ENCODE measurements at regions not wholly inside any gene's neighbourhood (a gene's known extent, or its start where the extent isn't known, plus 50 kb on each side); places are given as distances from the start of the nearest gene placed in this dataset.

- no peak for TF ChIP-seq POLR2A (IDR thresholded peaks at IDR 0.05; ENCODE audit: low read depth, low read length)
- TF ChIP-seq MAX (IDR thresholded peaks at IDR 0.05; ENCODE audit: insufficient read depth, insufficient read length) = no peak
- no peak for TF ChIP-seq MYC (IDR thresholded peaks at IDR 0.05; ENCODE audit: low read depth, low read length)
- TF ChIP-seq CTCF (IDR thresholded peaks at IDR 0.05; ENCODE audit: extremely low read depth in 1 of 2, insufficient read depth in 1 of 2, low read depth in 1 of 2, low read length in 2 of 2) = no peak
- no peak for TF ChIP-seq POLR2AphosphoS5 (IDR thresholded peaks at IDR 0.05; ENCODE audit: insufficient read depth, low read depth, low read length)
- TF ChIP-seq EZH2 (IDR thresholded peaks at IDR 0.05; ENCODE audit: borderline replicate concordance, low read depth, low read length, severe bottlenecking) = no peak
- no peak for TF ChIP-seq GATA2 (IDR thresholded peaks at IDR 0.05; ENCODE audit: insufficient read depth, insufficient read length, low read depth, low read length)
Measured at GRCh38 chr16:5455110-5455509, 357.5 kb upstream of the EEF2KMT start.
